ENCODE measurements at regions not wholly inside any gene's neighbourhood (a gene's known extent, or its start where the extent isn't known, plus 50 kb on each side); places are given as distances from the start of the nearest gene placed in this dataset.

GRCh38 chr6:56741472-56741871, 98.8 kb upstream of the DST start:
- Histone ChIP-seq H3K36me3 (replicated peaks in 1 of 2; ENCODE audit: control insufficient read depth in 1 of 2, insufficient read depth in 2 of 2, low read length in 2 of 2) (no peaks in the 10 kb centered on the region), H2AFZ (ENCODE audit: insufficient read depth, low read depth, low read length, poor library complexity, severe bottlenecking) (no peak overlapping the region), H3K27me3 (ENCODE audit: control insufficient read depth in 2 of 2, insufficient read depth in 2 of 2, low read length in 2 of 2) (no peaks in the 10 kb centered on the region), H3K4me3 (replicated peaks in 1 of 3; ENCODE audit: low read depth in 2 of 3, low read length in 3 of 3) (peak overlapping the region in 1 of 3 experiments; percentile 78), H3K4me1 (ENCODE audit: control insufficient read depth in 1 of 2, insufficient read depth in 2 of 2, low read length in 2 of 2) (peaks cover 6 to 20% of the 10 kb centered on the region in 2 donors), H3K4me2 (replicated peaks; ENCODE audit: extremely low read depth, low read length, poor library complexity, severe bottlenecking) (peak overlapping the region; percentile 80), H3K79me2 (ENCODE audit: insufficient read depth, low read length) (no peaks in the 10 kb centered on the region), H3K27ac (ENCODE audit: low read depth in 1 of 2, low read length in 2 of 2) (peak overlapping the region in 1 of 2 donors; percentile 78), H3K9me3 (replicated peaks in 1 of 2; ENCODE audit: control insufficient read depth in 1 of 2, insufficient read depth in 1 of 2, low read length in 2 of 2) (no peaks in the 10 kb centered on the region), H3K9ac (ENCODE audit: insufficient read depth, low read length, poor library complexity, severe bottlenecking) (no peak overlapping the region), H4K20me1 (ENCODE audit: insufficient read depth, low read length) (no peaks in the 10 kb centered on the region)
- peaks cover 21% of the 10 kb centered on the region for H3K4me1 Mint-ChIP-seq
- H3K9me3 Mint-ChIP-seq: no peaks in the 10 kb centered on the region
- no peak overlapping the region for H3K4me3 Mint-ChIP-seq
- TF ChIP-seq CTCF (IDR thresholded peaks at IDR 0.05): no peak
- H3K36me3 Mint-ChIP-seq: no peaks in the 10 kb centered on the region
- intact Hi-C loops (cut with micrococcal nuclease): no loop called here
- H3K27me3 Mint-ChIP-seq (ENCODE audit: low read depth in 3 of 3): peaks cover 0 to 4% (median 0%) of the 10 kb centered on the region in 3 donors
- no peak for DNase-seq
- peak overlapping the region in 4 of 7 donors; percentile 62 to 79 (median 71) for H3K27ac Mint-ChIP-seq

GRCh38 chr6:56739836-56740815, 97.4 kb upstream of the DST start:
- WGBS (ENCODE audit: insufficient coverage): 100% methylated on average over 7 of the region's 8 CpGs
- Mint-ChIP-seq H3K27ac (no peak overlapping the region), H3K4me3 (no peak overlapping the region), H3K36me3 (no peaks in the 10 kb centered on the region), H3K4me1 (peaks cover 21% of the 10 kb centered on the region), H3K27me3 (ENCODE audit: low read depth in 3 of 3) (peaks cover 0 to 4% (median 0%) of the 10 kb centered on the region in 3 donors), H3K9me3 (peaks cover 0 to 2% (median 0%) of the 10 kb centered on the region in 7 donors)
- no peak for DNase-seq
- Histone ChIP-seq H3K9me3 (replicated peaks in 1 of 2; ENCODE audit: control insufficient read depth in 1 of 2, insufficient read depth in 1 of 2, low read length in 2 of 2) (no peaks in the 10 kb centered on the region), H3K9ac (ENCODE audit: insufficient read depth, low read length, poor library complexity, severe bottlenecking) (no peak overlapping the region), H3K27me3 (ENCODE audit: control insufficient read depth in 2 of 2, insufficient read depth in 2 of 2, low read length in 2 of 2) (no peaks in the 10 kb centered on the region), H3K4me1 (ENCODE audit: control insufficient read depth in 1 of 2, insufficient read depth in 2 of 2, low read length in 2 of 2) (peaks cover 6 to 20% of the 10 kb centered on the region in 2 donors), H3K4me3 (replicated peaks in 1 of 3; ENCODE audit: low read depth in 2 of 3, low read length in 3 of 3) (no peak overlapping the region), H2AFZ (ENCODE audit: insufficient read depth, low read depth, low read length, poor library complexity, severe bottlenecking) (no peak overlapping the region), H3K4me2 (replicated peaks; ENCODE audit: extremely low read depth, low read length, poor library complexity, severe bottlenecking) (no peak overlapping the region), H3K27ac (ENCODE audit: low read depth in 1 of 2, low read length in 2 of 2) (no peak overlapping the region), H3K36me3 (replicated peaks in 1 of 2; ENCODE audit: control insufficient read depth in 1 of 2, insufficient read depth in 2 of 2, low read length in 2 of 2) (no peaks in the 10 kb centered on the region), H3K79me2 (ENCODE audit: insufficient read depth, low read length) (no peaks in the 10 kb centered on the region), H4K20me1 (ENCODE audit: insufficient read depth, low read length) (no peaks in the 10 kb centered on the region)
- intact Hi-C loops (cut with micrococcal nuclease): no loop called here
- no peak for TF ChIP-seq CTCF (IDR thresholded peaks at IDR 0.05)
